Endothelial cell (in vitro differentiated cells): ENCODE measurements at regions not wholly inside any gene's neighbourhood (a gene's known extent, or its start where the extent isn't known, plus 50 kb on each side); places are given as distances from the start of the nearest gene placed in this dataset.

Experiments
- DNase-seq: peaks from one replicate; pipeline ENCODE4 v3.0.0; 2021; ENCODE audit warnings: low spot score
- H3K27ac Mint-ChIP-seq: one replicate; pipeline ENCODE4 v1.8.0; 2021; ENCODE audit warnings: mixed read lengths, inconsistent platforms; ENCODE audit not compliant: unreplicated experiment
- H3K27me3 Mint-ChIP-seq: one replicate; pipeline ENCODE4 v1.8.0; 2021; ENCODE audit warnings: mild to moderate bottlenecking, moderate library complexity, mixed read lengths, inconsistent platforms; ENCODE audit not compliant: unreplicated experiment
- H3K36me3 Mint-ChIP-seq: one replicate; pipeline ENCODE4 v1.8.0; 2021; ENCODE audit warnings: mild to moderate bottlenecking, low read depth, mixed read lengths, inconsistent platforms; ENCODE audit not compliant: unreplicated experiment
- H3K4me1 Mint-ChIP-seq: one replicate; pipeline ENCODE4 v1.8.0; 2021; ENCODE audit warnings: mild to moderate bottlenecking, mixed read lengths, inconsistent platforms; ENCODE audit not compliant: unreplicated experiment
- H3K4me3 Mint-ChIP-seq: one replicate; pipeline ENCODE4 v1.8.0; 2021; ENCODE audit warnings: mild to moderate bottlenecking, mixed read lengths, inconsistent platforms; ENCODE audit not compliant: unreplicated experiment
- H3K9me3 Mint-ChIP-seq: one replicate; pipeline ENCODE4 v1.8.0; 2021; ENCODE audit warnings: mixed read lengths, inconsistent platforms; ENCODE audit not compliant: unreplicated experiment
- TF ChIP-seq, protein P1 (sequence below): fragments of 200-600 bp; sonication (generic); IDR thresholded peaks from one replicate; pipeline ENCODE4 v1.5.0; 2021; ENCODE audit warnings: antibody characterized with exemption; ENCODE audit not compliant: unreplicated experiment

DNA sequence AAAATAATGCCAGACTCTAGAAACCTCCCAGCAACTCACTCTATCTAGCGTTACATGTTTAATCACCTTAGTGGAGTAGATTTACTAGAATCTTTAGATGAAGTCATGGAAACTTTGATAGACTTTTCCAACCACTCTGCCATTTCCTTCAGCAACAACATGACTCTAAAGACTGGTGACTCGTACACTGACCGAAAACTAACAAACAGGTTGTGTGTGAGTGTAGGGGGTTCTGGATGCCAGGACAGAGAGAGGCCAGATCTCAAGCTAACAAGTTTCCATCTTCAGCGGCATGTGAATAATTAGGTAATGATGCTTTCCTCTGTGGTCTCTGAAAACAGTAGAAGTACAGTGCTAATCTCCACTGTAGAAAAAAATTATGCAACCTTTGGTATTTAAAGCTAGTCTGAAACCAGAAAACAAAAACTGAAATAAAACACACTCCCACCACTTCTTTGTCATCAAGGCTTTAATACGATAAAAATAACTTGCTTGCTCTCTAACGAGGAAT, 286.4 kb downstream of the PRDM5 start:
- TF ChIP-seq, protein P1, sequence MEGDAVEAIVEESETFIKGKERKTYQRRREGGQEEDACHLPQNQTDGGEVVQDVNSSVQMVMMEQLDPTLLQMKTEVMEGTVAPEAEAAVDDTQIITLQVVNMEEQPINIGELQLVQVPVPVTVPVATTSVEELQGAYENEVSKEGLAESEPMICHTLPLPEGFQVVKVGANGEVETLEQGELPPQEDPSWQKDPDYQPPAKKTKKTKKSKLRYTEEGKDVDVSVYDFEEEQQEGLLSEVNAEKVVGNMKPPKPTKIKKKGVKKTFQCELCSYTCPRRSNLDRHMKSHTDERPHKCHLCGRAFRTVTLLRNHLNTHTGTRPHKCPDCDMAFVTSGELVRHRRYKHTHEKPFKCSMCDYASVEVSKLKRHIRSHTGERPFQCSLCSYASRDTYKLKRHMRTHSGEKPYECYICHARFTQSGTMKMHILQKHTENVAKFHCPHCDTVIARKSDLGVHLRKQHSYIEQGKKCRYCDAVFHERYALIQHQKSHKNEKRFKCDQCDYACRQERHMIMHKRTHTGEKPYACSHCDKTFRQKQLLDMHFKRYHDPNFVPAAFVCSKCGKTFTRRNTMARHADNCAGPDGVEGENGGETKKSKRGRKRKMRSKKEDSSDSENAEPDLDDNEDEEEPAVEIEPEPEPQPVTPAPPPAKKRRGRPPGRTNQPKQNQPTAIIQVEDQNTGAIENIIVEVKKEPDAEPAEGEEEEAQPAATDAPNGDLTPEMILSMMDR = no peak
- Mint-ChIP-seq H3K36me3 (no peaks in the 10 kb centered on the region), H3K27me3 (no peaks in the 10 kb centered on the region), H3K27ac (no peak overlapping the region), H3K4me3 (no peak overlapping the region), H3K9me3 (no peaks in the 10 kb centered on the region), H3K4me1 (no peaks in the 10 kb centered on the region)
- DNase-seq = no peak

DNA sequence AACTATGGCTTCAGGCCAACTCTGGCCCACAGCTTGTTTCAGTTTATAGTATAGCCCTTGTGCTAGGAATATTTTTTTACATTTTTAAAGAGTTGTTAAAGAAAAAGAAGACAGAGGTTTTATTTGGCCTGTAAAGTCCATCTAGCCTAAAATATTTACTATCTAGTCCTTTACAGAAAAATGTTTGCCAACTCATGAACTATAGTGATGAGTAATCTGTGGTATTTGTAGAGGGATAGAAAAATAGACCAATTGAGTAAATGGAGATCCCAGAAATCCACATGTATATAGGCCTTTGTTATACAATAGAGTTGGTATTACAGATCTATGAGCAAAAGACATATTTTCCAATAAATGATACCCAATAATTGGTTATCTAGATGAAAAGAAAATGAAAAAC, 288.7 kb downstream of the PRDM5 start:
- no peak for DNase-seq
- Mint-ChIP-seq H3K4me3 (no peak overlapping the region), H3K27me3 (no peaks in the 10 kb centered on the region), H3K9me3 (no peaks in the 10 kb centered on the region), H3K36me3 (no peaks in the 10 kb centered on the region), H3K27ac (no peak overlapping the region), H3K4me1 (no peaks in the 10 kb centered on the region)
- TF ChIP-seq, protein P1 = no peak

DNA sequence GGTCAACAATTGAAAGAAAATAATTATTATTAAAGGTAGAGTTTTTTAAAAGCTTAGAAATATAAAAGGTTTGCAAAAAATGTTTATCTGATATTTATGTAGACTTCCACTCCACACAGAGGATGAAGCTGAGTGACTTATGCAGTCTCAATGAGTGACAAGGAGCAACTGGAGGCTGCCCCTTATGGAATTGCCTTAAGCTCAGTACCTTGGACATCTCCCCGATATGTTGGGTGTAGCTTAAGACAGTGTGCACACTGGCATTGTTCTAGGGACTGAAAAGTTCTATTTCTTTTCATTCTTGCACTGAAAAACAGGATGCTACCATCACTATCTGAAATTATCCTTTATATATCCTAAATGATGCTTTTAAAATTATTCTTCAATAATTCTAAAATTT, 292.1 kb downstream of the PRDM5 start:
- Mint-ChIP-seq H3K4me3 (no peak overlapping the region), H3K36me3 (no peaks in the 10 kb centered on the region), H3K27me3 (no peaks in the 10 kb centered on the region), H3K27ac (no peak overlapping the region), H3K9me3 (no peaks in the 10 kb centered on the region), H3K4me1 (no peaks in the 10 kb centered on the region)
- DNase-seq = no peak
- TF ChIP-seq, protein P1 = no peak

DNA sequence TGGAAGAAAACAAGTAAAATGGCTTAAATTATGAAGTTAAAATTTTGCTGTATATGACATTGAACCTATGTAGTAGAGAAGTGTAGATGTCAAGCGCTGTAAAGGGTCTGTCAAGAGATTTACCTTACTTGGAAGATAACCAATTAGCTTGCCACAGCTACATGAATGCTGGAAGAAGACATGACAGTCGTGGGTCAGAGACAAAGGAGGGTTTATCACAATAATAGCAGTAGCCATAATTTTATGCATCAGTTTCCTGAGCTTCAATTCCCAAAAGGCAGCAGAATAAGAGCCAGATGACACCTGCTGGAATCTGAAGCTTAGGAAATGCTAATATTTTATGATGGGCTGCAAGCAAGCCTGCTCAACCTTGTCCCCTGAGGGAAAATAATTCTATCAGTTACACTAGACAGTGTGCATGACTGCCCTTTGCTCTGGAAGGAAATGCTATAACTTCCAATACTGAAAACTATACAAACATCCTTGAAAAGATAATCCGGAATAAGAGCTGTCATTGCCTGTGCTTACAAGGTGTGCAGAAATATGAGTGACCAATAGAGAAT, 292.9 kb downstream of the PRDM5 start:
- H3K36me3 Mint-ChIP-seq = no peaks in the 10 kb centered on the region
- H3K4me1 Mint-ChIP-seq = no peaks in the 10 kb centered on the region
- H3K9me3 Mint-ChIP-seq = no peaks in the 10 kb centered on the region
- TF ChIP-seq, protein P1 = no peak
- no peak overlapping the region for H3K27ac Mint-ChIP-seq
- DNase-seq = no peak
- H3K4me3 Mint-ChIP-seq = no peak overlapping the region
- no peaks in the 10 kb centered on the region for H3K27me3 Mint-ChIP-seq

DNA sequence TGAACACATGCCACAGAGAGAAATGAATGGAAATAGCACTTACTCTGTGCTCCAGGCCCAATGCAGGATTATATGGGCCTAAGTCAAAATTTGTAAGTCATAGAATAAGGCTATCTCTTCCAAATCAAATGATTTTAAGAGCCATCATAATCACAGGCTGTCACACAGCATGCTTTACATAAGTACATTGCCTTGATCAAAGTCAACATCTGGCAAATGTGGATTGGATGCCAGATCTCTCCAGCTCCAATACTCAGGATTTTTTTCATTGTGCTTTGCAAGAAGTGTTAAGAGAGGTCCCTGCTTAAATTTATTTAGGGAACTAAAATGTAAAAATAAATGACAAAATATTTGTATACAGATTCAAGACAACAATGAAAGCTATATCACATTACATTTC, 299.9 kb downstream of the PRDM5 start:
- TF ChIP-seq, protein P1 = no peak

More for the DNA sequence above, 299.9 kb downstream of the PRDM5 start:
- no peak for DNase-seq
- H3K27ac Mint-ChIP-seq = no peak overlapping the region
- H3K27me3 Mint-ChIP-seq = peaks cover 2% of the 10 kb centered on the region
- H3K36me3 Mint-ChIP-seq = no peaks in the 10 kb centered on the region
- no peak overlapping the region for H3K4me3 Mint-ChIP-seq
- no peaks in the 10 kb centered on the region for H3K9me3 Mint-ChIP-seq
- no peaks in the 10 kb centered on the region for H3K4me1 Mint-ChIP-seq
